HG02678 (cell line): ENCODE measurements at regions not wholly inside any gene's neighbourhood (a gene's known extent, or its start where the extent isn't known, plus 50 kb on each side); places are given as distances from the start of the nearest gene placed in this dataset.

Experiments used
- ATAC-seq: cut with Tn5 transposase; IDR thresholded peaks from one replicate; pipeline ENCODE4 v1.9.1; 2021; ENCODE audit warnings: mild to moderate bottlenecking, moderate library complexity; ENCODE audit not compliant: unreplicated experiment

- ATAC-seq: no peak
Observed at GRCh38 chr6:140138311-140139010, 764.0 kb upstream of the CITED2 start.

GRCh38 chr6:140134224-140134623 is 759.8 kb upstream of the CITED2 start:
- ATAC-seq: no peak

GRCh38 chr6:140130074-140130473 is 755.6 kb upstream of the CITED2 start:
- ATAC-seq: no peak

GRCh38 chr6:140124498-140124897 is 750.0 kb upstream of the CITED2 start:
- ATAC-seq: no peak

GRCh38 chr6:140108167-140108566 is 733.7 kb upstream of the CITED2 start:
- ATAC-seq: no peak

GRCh38 chr6:140107216-140107615 is 732.8 kb upstream of the CITED2 start:
- ATAC-seq: no peak

GRCh38 chr6:140105857-140106256 is 731.4 kb upstream of the CITED2 start:
- ATAC-seq: no peak

GRCh38 chr6:140105241-140105640 is 730.8 kb upstream of the CITED2 start:
- ATAC-seq: no peak

- ATAC-seq: no peak
Observed at GRCh38 chr6:140101818-140102217, 727.4 kb upstream of the CITED2 start.

GRCh38 chr6:140101367-140101766 is 726.9 kb upstream of the CITED2 start:
- ATAC-seq: no peak

- ATAC-seq: no peak
Observed at GRCh38 chr6:140095532-140095931, 721.1 kb upstream of the CITED2 start.

- no peak for ATAC-seq
Observed at GRCh38 chr6:140091895-140092294, 717.4 kb upstream of the CITED2 start.

- ATAC-seq: no peak
Observed at GRCh38 chr6:140090871-140091270, 716.4 kb upstream of the CITED2 start.

- no peak for ATAC-seq
Observed at GRCh38 chr6:140083375-140083774, 708.9 kb upstream of the CITED2 start.

- ATAC-seq: no peak
Observed at GRCh38 chr6:140082867-140083297, 708.4 kb upstream of the CITED2 start.

- ATAC-seq: no peak
Observed at GRCh38 chr6:140079328-140079727, 704.9 kb upstream of the CITED2 start.

- no peak for ATAC-seq
Observed at GRCh38 chr6:140078561-140079125, 704.2 kb upstream of the CITED2 start.

GRCh38 chr6:140077827-140078560 is 703.5 kb upstream of the CITED2 start:
- ATAC-seq: no peak

- ATAC-seq: no peak
Observed at GRCh38 chr6:140076105-140076504, 701.7 kb upstream of the CITED2 start.

GRCh38 chr6:140073456-140073855 is 699.0 kb upstream of the CITED2 start:
- no peak for ATAC-seq

- ATAC-seq: no peak
Observed at GRCh38 chr6:140071601-140072062, 697.2 kb upstream of the CITED2 start.
